ENCODE measurements at regions not wholly inside any gene's neighbourhood (a gene's known extent, or its start where the extent isn't known, plus 50 kb on each side); places are given as distances from the start of the nearest gene placed in this dataset.
"Not testable (repeated sequence)": the region's sequence is repeated elsewhere in the genome, so short reads cannot be mapped to it uniquely, and the experiment has no call there.

GRCh38 chr4:180360113-180360512, 1883.1 kb upstream of the TENM3 start:
- in situ Hi-C loops (cut with MboI; ENCODE audit: low sequenced_read_pairs); H3K18ac ChIP-seq (ENCODE audit: low read depth, low read length); H3K79me1 ChIP-seq (ENCODE audit: low read depth in 1 of 2, low read length in 2 of 2); H3K9me1 ChIP-seq (ENCODE audit: insufficient read depth, low read length); H3K4me3 ChIP-seq (ENCODE audit: insufficient read depth, low read depth, low read length); H3K36me3 ChIP-seq (ENCODE audit: control insufficient read depth, insufficient read depth, low read length); H2BK5ac ChIP-seq (ENCODE audit: low read depth, low read length, poor library complexity, severe bottlenecking); H3K27ac ChIP-seq (ENCODE audit: insufficient read depth, low read length); H3K9me3 ChIP-seq (ENCODE audit: control insufficient read depth, insufficient read depth, low read length); H3K56ac ChIP-seq (ENCODE audit: extremely low read depth, insufficient read depth, low read length); H3K4ac ChIP-seq (ENCODE audit: low read depth, low read length); H2BK20ac ChIP-seq (ENCODE audit: low read depth, low read length); POLR2A ChIA-PET (ENCODE audit: unreplicated experiment); dilution Hi-C loops (cut with HindIII; ENCODE audit: low sequenced_read_pairs, unreplicated experiment); H4K91ac ChIP-seq (ENCODE audit: insufficient read depth, low read depth, low read length); H2AK9ac ChIP-seq (replicated peaks; ENCODE audit: low read depth, low read length, poor library complexity); H3K27me3 ChIP-seq (ENCODE audit: control insufficient read depth, insufficient read depth, low read length); H3K14ac ChIP-seq (replicated peaks; ENCODE audit: low read depth, low read length); ATAC-seq (ENCODE audit: low read depth); H3K4me2 ChIP-seq (ENCODE audit: low read depth, low read length); DNase-seq; H2AFZ ChIP-seq (replicated peaks; ENCODE audit: low read length, poor library complexity); intact Hi-C loops (cut with micrococcal nuclease); H4K20me1 ChIP-seq (ENCODE audit: insufficient read depth, low read length); H2BK15ac ChIP-seq (ENCODE audit: low read depth, low read length); H3K9ac ChIP-seq (ENCODE audit: low read depth, low read length); H4K8ac ChIP-seq (ENCODE audit: low read depth in 2 of 2, low read length in 2 of 2); BruUV-seq (replicated peaks); H3K4me1 ChIP-seq (ENCODE audit: control insufficient read depth, insufficient read depth, low read length); H4K5ac ChIP-seq (ENCODE audit: low read depth, low read length); H3K23ac ChIP-seq (ENCODE audit: low read depth, low read length); H2AK5ac ChIP-seq (ENCODE audit: low read depth, low read length); H2BK120ac ChIP-seq (ENCODE audit: low read depth, low read length): not testable (repeated sequence)
- WGBS, 2 experiments (ENCODE audit: extremely low coverage in 2 of 2, insufficient read length in 1 of 2), result no CpG with 5 or more reads among the region's 4 CpGs
- CTCF ChIA-PET, result interaction anchor here (0.5 kb wide), 1 partner anchor 270 kb away, joined by 4 read pairs; no protein-coding TSS in a partner anchor

Measured in IMR-90 (cell line).